ENCODE measurements at regions not wholly inside any gene's neighbourhood (a gene's known extent, or its start where the extent isn't known, plus 50 kb on each side); places are given as distances from the start of the nearest gene placed in this dataset.

DNA sequence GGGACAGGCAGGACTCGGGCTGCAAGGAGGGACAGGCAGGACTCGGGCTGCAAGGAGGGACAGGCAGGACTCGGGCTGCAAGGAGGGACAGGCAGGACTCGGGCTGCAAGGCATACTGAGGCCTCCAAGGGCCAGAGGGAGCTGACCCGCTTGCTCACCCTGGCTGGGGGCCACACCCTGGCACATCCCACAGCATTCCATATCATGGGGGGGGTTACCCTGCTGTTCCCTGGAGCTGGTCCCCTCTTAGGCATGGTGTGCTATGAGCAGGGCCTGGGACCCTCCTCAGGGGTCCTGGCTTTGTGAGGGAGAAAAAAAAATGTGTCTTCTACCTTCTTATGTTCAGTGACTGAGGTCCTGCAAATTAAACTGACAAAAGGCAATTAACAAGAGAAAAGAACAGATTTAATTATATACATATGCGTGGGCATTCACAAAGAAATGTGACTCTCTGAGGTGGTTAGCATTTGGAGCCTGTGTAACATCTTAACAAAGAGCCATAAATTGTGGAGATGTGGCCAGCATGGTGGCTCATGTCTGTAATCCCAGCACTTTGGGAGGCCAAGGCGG is 97.6 kb upstream of the ALDH1A3 start:
- TF ChIP-seq, protein P1, sequence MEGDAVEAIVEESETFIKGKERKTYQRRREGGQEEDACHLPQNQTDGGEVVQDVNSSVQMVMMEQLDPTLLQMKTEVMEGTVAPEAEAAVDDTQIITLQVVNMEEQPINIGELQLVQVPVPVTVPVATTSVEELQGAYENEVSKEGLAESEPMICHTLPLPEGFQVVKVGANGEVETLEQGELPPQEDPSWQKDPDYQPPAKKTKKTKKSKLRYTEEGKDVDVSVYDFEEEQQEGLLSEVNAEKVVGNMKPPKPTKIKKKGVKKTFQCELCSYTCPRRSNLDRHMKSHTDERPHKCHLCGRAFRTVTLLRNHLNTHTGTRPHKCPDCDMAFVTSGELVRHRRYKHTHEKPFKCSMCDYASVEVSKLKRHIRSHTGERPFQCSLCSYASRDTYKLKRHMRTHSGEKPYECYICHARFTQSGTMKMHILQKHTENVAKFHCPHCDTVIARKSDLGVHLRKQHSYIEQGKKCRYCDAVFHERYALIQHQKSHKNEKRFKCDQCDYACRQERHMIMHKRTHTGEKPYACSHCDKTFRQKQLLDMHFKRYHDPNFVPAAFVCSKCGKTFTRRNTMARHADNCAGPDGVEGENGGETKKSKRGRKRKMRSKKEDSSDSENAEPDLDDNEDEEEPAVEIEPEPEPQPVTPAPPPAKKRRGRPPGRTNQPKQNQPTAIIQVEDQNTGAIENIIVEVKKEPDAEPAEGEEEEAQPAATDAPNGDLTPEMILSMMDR (IDR thresholded peaks at IDR 0.05; ENCODE audit: borderline replicate concordance, extremely low read depth, low read length, poor library complexity, severe bottlenecking) = no peak
- TF ChIP-seq EZH2 (IDR thresholded peaks at IDR 0.05; ENCODE audit: borderline replicate concordance, low read depth, low read length, severe bottlenecking) = no peak
